A549 (cell line): ENCODE measurements at regions not wholly inside any gene's neighbourhood (a gene's known extent, or its start where the extent isn't known, plus 50 kb on each side); places are given as distances from the start of the nearest gene placed in this dataset.

ENCODE experiments used
- ATAC-seq, 2 experiments: fragments of 200-7000 bp in 1 of 2; fragments of >200 bp in 1 of 2; cut with Nextera tagmentation in 1 of 2; cut with Tn5 transposase in 1 of 2; 3 replicates each; pipeline versions ENCODE4 v1.8.0 to v1.9.1; 2018 to 2020; ENCODE audit warnings: mild to moderate bottlenecking in 1 of 2, moderate library complexity in 1 of 2
- CTCF ChIA-PET: fragments of 300-600 bp; sonication (Branson Sonifier 250); formaldehyde crosslinking; extraction: SDS; loops from one replicate; lab custom pipeline; 2021; ENCODE audit warnings: antibody characterized with exemption, inconsistent platforms; lab: Yijun Ruan, JAX
- POLR2A ChIA-PET: fragments of 350-600 bp; formaldehyde crosslinking; extraction: SDS; loops from one replicate; lab custom pipeline; 2021; ENCODE audit warnings: antibody characterized with exemption, inconsistent platforms; lab: Yijun Ruan, JAX
- DNase-seq, 2 experiments: peaks; one replicate each; pipeline versions ENCODE4 v3.0.0 to v3.0.0-alpha.2; 2011 to 2016; ENCODE audit warnings: low read depth in 1 of 2, low spot score in 1 of 2
- FAIRE-seq: peaks from 2 replicates; lab custom pipeline; 2011; peaks lifted over from hg19 to GRCh38; lab: Jason Lieb, UNC
- H3K27ac ChIP-seq, 2 experiments: fragments of >200 bp; sonication (Bioruptor Twin); formaldehyde crosslinking; 3 replicates each; pipeline ENCODE4 v1.5.1; 2016 to 2017
- H3K4me1 ChIP-seq: fragments of >200 bp; sonication (Bioruptor Twin); formaldehyde crosslinking; 3 replicates; pipeline ENCODE4 v1.6.1; 2016
- H3K4me2 ChIP-seq: fragments of >200 bp; sonication (Bioruptor Twin); formaldehyde crosslinking; 3 replicates; pipeline ENCODE4 v1.6.1; 2016
- H3K4me3 ChIP-seq: fragments of >200 bp; sonication (Bioruptor Twin); formaldehyde crosslinking; 3 replicates; pipeline ENCODE4 v1.5.1; 2016
- H3K9me3 ChIP-seq: fragments of >200 bp; sonication (Bioruptor Twin); formaldehyde crosslinking; 3 replicates; pipeline ENCODE4 v1.6.1; 2016
- ATOH8 ChIP-seq: fragments of 250-450 bp; sonication (Bioruptor Pico); IDR thresholded peaks from 2 replicates; pipeline ENCODE4 v1.5.0; 2020; ENCODE audit warnings: low read depth, mild to moderate bottlenecking, moderate library complexity
- BHLHE40 ChIP-seq: IDR thresholded peaks from 2 replicates; pipeline ENCODE4 v1.6.1; 2012; ENCODE audit warnings: low read depth, low read length, inconsistent platforms
- CBX2 ChIP-seq: fragments of 200-600 bp; sonication (generic); IDR thresholded peaks from 2 replicates; pipeline ENCODE4 v1.6.1; 2016; ENCODE audit warnings: low read depth, mild to moderate bottlenecking, borderline replicate concordance
- CHD4 ChIP-seq: fragments of 200-600 bp; sonication (generic); IDR thresholded peaks from 2 replicates; pipeline ENCODE4 v1.6.1; 2016; ENCODE audit warnings: antibody characterized with exemption, mild to moderate bottlenecking, borderline replicate concordance
- EHF ChIP-seq: fragments of 250-450 bp; sonication (Bioruptor Pico); IDR thresholded peaks from 2 replicates; pipeline ENCODE4 v1.5.0; 2020; ENCODE audit warnings: mild to moderate bottlenecking
- EHMT2 ChIP-seq: fragments of 200-600 bp; sonication (generic); IDR thresholded peaks from 2 replicates; pipeline ENCODE4 v1.6.1; 2016; ENCODE audit warnings: antibody characterized with exemption, low read depth, mild to moderate bottlenecking, moderate library complexity
- EP300 ChIP-seq, 2 experiments: fragments of >200 bp; sonication (Bioruptor Twin); formaldehyde crosslinking; IDR thresholded peaks; 2 replicates in 1 of 2; 3 replicates in 1 of 2; pipeline ENCODE4 v1.6.1; 2016 to 2017
- ESRRA ChIP-seq: fragments of 150-350 bp; IDR thresholded peaks from 2 replicates; pipeline ENCODE4 v1.6.1; 2014; ENCODE audit warnings: mild to moderate bottlenecking, low read length, borderline replicate concordance
- FOSL2 ChIP-seq, 2 experiments: fragments of 450-650 bp in 1 of 2; fragments of >200 bp in 1 of 2; sonication (Bioruptor Twin) in 1 of 2; formaldehyde crosslinking; IDR thresholded peaks; 2 replicates each; pipeline versions ENCODE4 v1.5.0 to v1.6.1; 2016 to 2020; ENCODE audit warnings: mild to moderate bottlenecking in 1 of 2, moderate library complexity in 1 of 2
- FOXS1 ChIP-seq: fragments of 250-450 bp; sonication (Bioruptor Pico); IDR thresholded peaks from 2 replicates; pipeline ENCODE4 v1.5.0; 2020; ENCODE audit warnings: mild to moderate bottlenecking, moderate library complexity
- GATA3 ChIP-seq: IDR thresholded peaks from 2 replicates; pipeline ENCODE4 v1.6.1; 2012; ENCODE audit warnings: borderline replicate concordance
- HES2 ChIP-seq: fragments of >200 bp; sonication (Bioruptor Twin); formaldehyde crosslinking; IDR thresholded peaks from 2 replicates; pipeline ENCODE4 v1.6.1; 2016
- HMGXB4 ChIP-seq: fragments of 250-450 bp; sonication (Bioruptor Pico); IDR thresholded peaks from 2 replicates; pipeline ENCODE4 v1.5.0; 2021; ENCODE audit warnings: mild to moderate bottlenecking, moderate library complexity, borderline replicate concordance
- JUN ChIP-seq, 2 experiments: fragments of >200 bp; sonication (Bioruptor Twin); formaldehyde crosslinking; IDR thresholded peaks; 2 replicates in 1 of 2; 3 replicates in 1 of 2; pipeline ENCODE4 v1.6.1; 2016 to 2017
- MAZ ChIP-seq: fragments of 150-350 bp; IDR thresholded peaks from 2 replicates; pipeline ENCODE4 v1.6.1; 2014; ENCODE audit warnings: antibody characterized with exemption, low read depth, low read length, borderline replicate concordance
- MYC ChIP-seq: IDR thresholded peaks from 2 replicates; pipeline ENCODE4 v1.6.1; 2012; ENCODE audit warnings: mild to moderate bottlenecking, inconsistent platforms, low read length, improper control_type of control experiment, borderline replicate concordance
- NFE2L2 ChIP-seq: fragments of 150-350 bp; conservative IDR thresholded peaks from 2 replicates; pipeline ENCODE4 v1.6.1; 2014; ENCODE audit warnings: low read length
- PBX3 ChIP-seq: IDR thresholded peaks from 2 replicates; pipeline ENCODE4 v1.6.1; 2012
- POLR2AphosphoS2 ChIP-seq: conservative IDR thresholded peaks from 2 replicates; pipeline ENCODE4 v1.6.1; 2012; ENCODE audit warnings: low read length, improper control_type of control experiment, inconsistent platforms
- RFX5 ChIP-seq: fragments of 450-650 bp; IDR thresholded peaks from 2 replicates; pipeline ENCODE4 v1.7.1; 2014; ENCODE audit warnings: antibody characterized with exemption, mild to moderate bottlenecking, moderate library complexity
- TP53 ChIP-seq: fragments of 250-450 bp; sonication (Bioruptor Pico); IDR thresholded peaks from 2 replicates; pipeline ENCODE4 v1.5.0; 2021; ENCODE audit warnings: mild to moderate bottlenecking, moderate library complexity
- WGBS: methylation state at CpG from one replicate; pipeline ENCODE4 v1.1.6; 2017; ENCODE audit errors: missing lambda C conversion rate; 5-methylcytosine and 5-hydroxymethylcytosine counted together

GRCh38 chr13:26978081-26978860 is 193.3 kb downstream of the USP12 start (continued):
- TF ChIP-seq EHF (CRISPR knock-in tag) (no peak), EHMT2 (no peak)
- TF ChIP-seq, all 56 proteins: peak for 0

GRCh38 chr13:26977541-26977940 is 194.1 kb downstream of the USP12 start:
- 66% methylated on average over 11 of the region's 11 CpGs for WGBS
- no peak for DNase-seq

GRCh38 chr13:26976313-26976712 is 195.3 kb downstream of the USP12 start:
- no peak for TF ChIP-seq CHD4
- TF ChIP-seq MAZ, result no peak
- TF ChIP-seq BHLHE40, result no peak
- no peak for TF ChIP-seq POLR2AphosphoS2
- TF ChIP-seq HMGXB4, result no peak
- TF ChIP-seq ESRRA, result no peak
- TF ChIP-seq MYC, result no peak
- no peak for TF ChIP-seq CBX2
- no peak for TF ChIP-seq EP300 (IDR thresholded peaks at IDR 0.05)
- no peak for TF ChIP-seq JUN (IDR thresholded peaks at IDR 0.05)
- TF ChIP-seq GATA3, result no peak
- no peak for TF ChIP-seq NFE2L2
- TF ChIP-seq RFX5, result no peak
- TF ChIP-seq TP53, result no peak
- Histone ChIP-seq H3K4me3 (no peak overlapping the region), H3K4me2 (no peak overlapping the region), H3K27ac (no peak overlapping the region), H3K4me1 (no peaks in the 10 kb centered on the region), H3K9me3 (no peaks in the 10 kb centered on the region)
- ChIA-PET POLR2A (no interaction called here), CTCF (interaction anchor here (0.9 to 3.2 kb wide), 3 partner anchors 9 to 384 kb away, joined by 4 to 20 read pairs (median 9); no protein-coding TSS in a partner anchor)
- WGBS, result 86% methylated on average over 1 of the region's 1 CpG
- DNase-seq (no peak), FAIRE-seq (no peak), ATAC-seq (no peak)

More at GRCh38 chr13:26977541-26977940, 194.1 kb downstream of the USP12 start:
- ChIA-PET POLR2A (no interaction called here), CTCF (interaction anchor here (0.7 to 3.2 kb wide), 2 partner anchors 239 to 383 kb away, joined by 3 to 20 read pairs; no protein-coding TSS in a partner anchor)
- H3K4me2 ChIP-seq, result no peak overlapping the region
- H3K4me1 ChIP-seq, result peaks cover 5% of the 10 kb centered on the region
- no peak overlapping the region for H3K4me3 ChIP-seq
- TF ChIP-seq PBX3 (no peak), FOXS1 (no peak), ATOH8 (CRISPR knock-in tag) (no peak), BHLHE40 (no peak), FOSL2 (IDR thresholded peaks at IDR 0.05) (no peak), FOSL2 (CRISPR knock-in tag; IDR thresholded peaks at IDR 0.05) (no peak), HES2 (no peak)
- FAIRE-seq (no peak), ATAC-seq (no peak)
- no peak overlapping the region for H3K27ac ChIP-seq
- H3K9me3 ChIP-seq, result no peaks in the 10 kb centered on the region
